ENCODE measurements at regions not wholly inside any gene's neighbourhood (a gene's known extent, or its start where the extent isn't known, plus 50 kb on each side); places are given as distances from the start of the nearest gene placed in this dataset.

DNA sequence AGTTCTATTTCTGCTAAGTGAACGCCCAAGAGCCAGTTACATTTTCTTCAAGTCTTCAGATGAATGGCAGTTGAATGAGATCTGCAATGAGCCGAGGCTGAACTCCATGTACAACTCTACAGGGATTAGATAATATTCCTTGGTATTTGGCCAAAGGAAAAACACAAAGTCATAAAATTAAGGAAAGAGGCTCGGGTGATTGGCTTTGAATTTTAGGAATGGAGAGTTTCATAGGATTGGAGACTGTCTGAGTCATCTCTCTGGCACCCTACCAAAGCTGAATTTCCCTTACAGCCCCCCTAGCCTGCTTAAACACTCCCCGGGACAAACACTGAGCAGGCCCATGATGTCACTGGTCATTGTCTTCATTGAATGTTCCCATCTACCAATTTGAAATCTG is 188.0 kb upstream of the C1QTNF7 start:
- TF ChIP-seq, protein P1, sequence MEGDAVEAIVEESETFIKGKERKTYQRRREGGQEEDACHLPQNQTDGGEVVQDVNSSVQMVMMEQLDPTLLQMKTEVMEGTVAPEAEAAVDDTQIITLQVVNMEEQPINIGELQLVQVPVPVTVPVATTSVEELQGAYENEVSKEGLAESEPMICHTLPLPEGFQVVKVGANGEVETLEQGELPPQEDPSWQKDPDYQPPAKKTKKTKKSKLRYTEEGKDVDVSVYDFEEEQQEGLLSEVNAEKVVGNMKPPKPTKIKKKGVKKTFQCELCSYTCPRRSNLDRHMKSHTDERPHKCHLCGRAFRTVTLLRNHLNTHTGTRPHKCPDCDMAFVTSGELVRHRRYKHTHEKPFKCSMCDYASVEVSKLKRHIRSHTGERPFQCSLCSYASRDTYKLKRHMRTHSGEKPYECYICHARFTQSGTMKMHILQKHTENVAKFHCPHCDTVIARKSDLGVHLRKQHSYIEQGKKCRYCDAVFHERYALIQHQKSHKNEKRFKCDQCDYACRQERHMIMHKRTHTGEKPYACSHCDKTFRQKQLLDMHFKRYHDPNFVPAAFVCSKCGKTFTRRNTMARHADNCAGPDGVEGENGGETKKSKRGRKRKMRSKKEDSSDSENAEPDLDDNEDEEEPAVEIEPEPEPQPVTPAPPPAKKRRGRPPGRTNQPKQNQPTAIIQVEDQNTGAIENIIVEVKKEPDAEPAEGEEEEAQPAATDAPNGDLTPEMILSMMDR (IDR thresholded peaks at IDR 0.05): no peak
- no peak for TF ChIP-seq ZFX (IDR thresholded peaks at IDR 0.05; ENCODE audit: borderline replicate concordance)
- no peak overlapping the region for H3K27ac ChIP-seq

DNA sequence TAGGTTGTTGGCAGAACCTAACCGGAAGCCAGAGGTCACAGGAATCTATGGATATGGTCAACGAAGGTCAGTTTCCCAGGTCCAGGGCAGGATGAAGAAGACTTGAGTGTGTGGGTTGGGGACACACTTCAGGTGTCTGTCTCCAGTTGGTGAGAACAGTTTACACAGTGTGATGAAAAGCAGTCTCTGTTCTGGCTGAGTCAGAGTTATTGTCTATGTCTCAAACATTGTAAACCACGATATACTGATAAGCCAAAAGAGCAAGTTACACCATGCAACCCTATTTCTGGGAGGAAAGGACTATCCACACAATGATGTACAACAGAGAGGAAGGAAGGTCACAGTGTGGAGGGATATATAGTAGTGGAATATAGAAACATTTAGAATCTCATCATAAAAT is 187.1 kb upstream of the C1QTNF7 start:
- no peak overlapping the region for H3K27ac ChIP-seq
- TF ChIP-seq ZFX (IDR thresholded peaks at IDR 0.05; ENCODE audit: borderline replicate concordance): no peak
- TF ChIP-seq, protein P1 (IDR thresholded peaks at IDR 0.05): no peak

DNA sequence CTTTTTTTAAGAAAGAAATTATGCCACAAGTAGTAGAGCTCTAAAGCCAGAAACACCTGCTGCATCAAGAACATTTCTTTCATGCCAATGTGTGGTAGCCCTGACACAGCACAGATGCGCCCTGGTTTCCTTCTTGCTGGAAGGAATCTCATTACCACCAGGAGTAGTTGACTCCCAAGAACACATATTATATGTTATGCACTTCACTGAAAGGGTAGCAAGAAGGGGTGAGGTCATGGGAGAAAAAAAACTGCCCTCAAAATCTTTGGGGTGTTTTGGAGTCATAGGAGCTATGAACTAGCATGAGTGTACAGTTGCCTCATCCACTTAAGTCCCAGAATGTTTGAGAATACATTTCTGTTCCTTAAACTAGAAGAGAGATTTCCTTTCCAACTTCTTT is 185.8 kb upstream of the C1QTNF7 start:
- TF ChIP-seq, protein P1 (IDR thresholded peaks at IDR 0.05): no peak
- no peak for TF ChIP-seq ZFX (IDR thresholded peaks at IDR 0.05; ENCODE audit: borderline replicate concordance)
- H3K27ac ChIP-seq: no peak overlapping the region

DNA sequence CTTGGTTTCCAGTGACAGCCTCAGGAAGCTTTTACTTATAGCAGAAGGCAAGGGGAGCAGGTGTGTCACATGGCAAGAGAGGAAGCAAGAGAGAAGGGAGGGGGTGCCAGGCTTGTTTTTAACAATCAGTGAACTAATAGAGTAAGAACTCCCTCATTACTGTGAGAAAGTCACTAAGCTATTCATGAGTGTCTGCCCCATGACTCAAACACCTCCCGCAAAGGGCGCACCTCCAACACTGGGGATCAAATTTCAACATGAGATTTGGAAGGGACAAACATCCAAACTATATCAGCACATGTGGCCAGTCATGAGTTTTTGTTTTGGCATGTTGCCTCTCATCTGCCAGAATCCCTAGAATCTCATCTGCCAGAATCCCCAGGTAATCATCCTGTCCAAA is 183.5 kb upstream of the C1QTNF7 start:
- TF ChIP-seq ZFX (IDR thresholded peaks at IDR 0.05; ENCODE audit: borderline replicate concordance): no peak
- TF ChIP-seq, protein P1 (IDR thresholded peaks at IDR 0.05): no peak

DNA sequence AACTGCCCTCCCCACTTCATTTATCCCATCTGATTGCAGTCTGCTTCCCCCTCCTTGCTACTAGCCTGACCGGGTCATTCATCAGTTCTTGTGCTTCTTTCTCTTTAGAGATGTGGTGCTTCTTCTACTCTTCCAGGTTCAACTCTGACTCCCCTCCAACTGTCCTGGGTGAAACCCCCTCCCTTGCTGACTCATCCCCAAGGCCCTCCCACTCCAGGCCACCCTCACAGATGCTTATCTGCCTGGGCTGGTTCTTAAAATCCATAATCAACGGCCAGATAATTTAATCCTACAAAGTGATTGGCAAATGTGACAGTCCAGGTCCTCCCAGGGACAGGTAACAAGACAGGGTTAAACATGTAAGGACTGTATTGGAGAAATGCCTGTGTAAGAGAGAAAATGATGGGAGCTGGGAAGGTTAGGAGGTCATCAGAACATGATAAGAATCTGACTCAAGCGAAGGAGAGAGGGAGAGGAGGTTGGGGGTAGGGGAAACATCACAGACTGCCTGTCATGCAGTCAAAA is 182.8 kb upstream of the C1QTNF7 start:
- H3K27ac ChIP-seq: no peak overlapping the region
- TF ChIP-seq, protein P1 (IDR thresholded peaks at IDR 0.05): no peak
- no peak for TF ChIP-seq ZFX (IDR thresholded peaks at IDR 0.05; ENCODE audit: borderline replicate concordance)

More for the DNA sequence above, 183.5 kb upstream of the C1QTNF7 start:
- no peak overlapping the region for H3K27ac ChIP-seq

DNA sequence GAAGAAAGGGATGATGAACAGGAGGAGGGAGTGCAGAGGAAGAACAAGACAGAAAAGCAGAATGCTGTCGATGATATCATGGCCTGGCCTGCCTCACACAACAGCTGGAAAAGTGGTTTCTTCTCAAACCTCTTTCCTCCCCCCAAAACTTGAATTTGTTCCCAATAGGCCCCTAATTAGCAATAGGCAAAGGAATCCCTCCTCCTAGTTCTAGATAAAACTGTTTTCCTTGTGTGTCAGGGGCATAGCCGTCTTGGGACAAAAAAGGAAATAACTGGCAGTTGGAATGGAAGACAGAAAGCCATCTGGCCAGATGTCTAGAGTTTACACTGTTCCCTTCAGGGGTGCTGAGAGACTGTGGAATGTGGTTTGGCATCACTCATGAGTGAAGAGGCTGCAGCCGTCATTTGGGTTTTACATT is 177.8 kb upstream of the C1QTNF7 start:
- H3K27ac ChIP-seq: no peak overlapping the region
- TF ChIP-seq ZFX (IDR thresholded peaks at IDR 0.05; ENCODE audit: borderline replicate concordance): no peak
- TF ChIP-seq, protein P1 (IDR thresholded peaks at IDR 0.05): no peak

DNA sequence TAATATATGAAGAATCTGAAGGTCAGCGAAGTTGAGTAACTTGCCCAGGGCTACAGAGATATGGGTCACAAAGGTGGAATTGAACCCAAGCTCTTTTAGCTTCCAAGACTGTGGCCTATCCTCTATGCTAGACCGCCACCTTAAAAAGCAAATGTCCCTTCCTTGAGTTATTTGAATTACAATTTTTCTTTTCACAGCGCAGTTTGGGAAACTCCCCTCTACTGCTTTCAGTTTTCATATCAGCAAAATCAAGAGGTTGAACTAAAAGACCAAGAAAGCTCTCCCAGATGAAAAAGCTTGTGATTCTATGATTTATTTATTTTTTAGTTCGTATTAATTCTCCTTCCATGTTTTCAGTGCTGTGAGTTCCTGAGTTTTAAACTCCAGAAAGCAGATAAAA is 174.5 kb upstream of the C1QTNF7 start:
- H3K27ac ChIP-seq: no peak overlapping the region
- TF ChIP-seq, protein P1 (IDR thresholded peaks at IDR 0.05): no peak

Data from 22Rv1 (cell line).